OCI-LY1 (cell line): ENCODE measurements at regions not wholly inside any gene's neighbourhood (a gene's known extent, or its start where the extent isn't known, plus 50 kb on each side); places are given as distances from the start of the nearest gene placed in this dataset.

Experiments
- H2AFZ ChIP-seq: fragments of 200-600 bp; sonication (generic), shearing (Covaris generic); 2 replicates; pipeline ENCODE4 v1.6.0; 2014; ENCODE audit warnings: antibody characterized with exemption, mild to moderate bottlenecking, low read length
- H3F3A ChIP-seq: fragments of 200-600 bp; sonication (generic), shearing (Covaris generic); 2 replicates; pipeline ENCODE4 v1.6.0; 2014; ENCODE audit warnings: mild to moderate bottlenecking, antibody characterized with exemption, low read length, moderate library complexity; ENCODE audit not compliant: insufficient read depth
- H3K27ac ChIP-seq: fragments of 200-600 bp; sonication (generic); 2 replicates; pipeline ENCODE4 v1.5.1; 2014; ENCODE audit warnings: low read length, mixed run types, mild to moderate bottlenecking, low read depth; ENCODE audit not compliant: poor library complexity, severe bottlenecking
- H3K27me3 ChIP-seq: fragments of 200-600 bp; sonication (generic); 2 replicates; pipeline ENCODE4 v1.6.0; 2014; ENCODE audit warnings: antibody characterized with exemption, mild to moderate bottlenecking, low read length, moderate library complexity; ENCODE audit not compliant: insufficient read depth
- H3K36me3 ChIP-seq: fragments of 200-600 bp; sonication (generic); 2 replicates; pipeline ENCODE4 v1.6.1; 2014; ENCODE audit warnings: mild to moderate bottlenecking, antibody characterized with exemption, low read length, moderate library complexity, mixed read lengths; ENCODE audit not compliant: insufficient read depth
- H3K4me1 ChIP-seq: fragments of 200-600 bp; sonication (generic); 2 replicates; pipeline ENCODE4 v1.5.1; 2014; ENCODE audit warnings: mild to moderate bottlenecking, low read length, moderate library complexity; ENCODE audit not compliant: insufficient read depth, severe bottlenecking
- H3K4me2 ChIP-seq: fragments of 200-600 bp; sonication (generic), shearing (Covaris generic); 2 replicates; pipeline ENCODE4 v1.6.1; 2014; ENCODE audit warnings: low read length
- H3K4me3 ChIP-seq: fragments of 200-600 bp; sonication (generic); 2 replicates; pipeline ENCODE4 v1.5.1; 2014; ENCODE audit warnings: low read length, low read depth, mild to moderate bottlenecking, mixed read lengths; ENCODE audit not compliant: poor library complexity, severe bottlenecking
- H3K79me2 ChIP-seq: fragments of 200-600 bp; shearing (Covaris generic); 2 replicates; pipeline ENCODE4 v1.6.1; 2016; ENCODE audit warnings: mixed run types, low read length, mixed read lengths; ENCODE audit not compliant: insufficient read depth
- H3K9ac ChIP-seq: fragments of 200-600 bp; sonication (generic), shearing (Covaris generic); 2 replicates; pipeline ENCODE4 v1.6.1; 2014; ENCODE audit warnings: mild to moderate bottlenecking, low read length, mixed read lengths
- H3K9me2 ChIP-seq: fragments of 200-600 bp; sonication (generic), shearing (Covaris generic); 2 replicates; pipeline ENCODE4 v1.6.1; 2014; ENCODE audit warnings: low read depth, mild to moderate bottlenecking, low read length, mixed read lengths
- H3K9me3 ChIP-seq: fragments of 200-600 bp; shearing (Covaris generic); 2 replicates; pipeline ENCODE4 v1.6.1; 2014; ENCODE audit warnings: low read length, mixed read lengths
- H4K20me1 ChIP-seq: fragments of 200-600 bp; sonication (generic), shearing (Covaris generic); 2 replicates; pipeline ENCODE4 v1.6.0; 2016; ENCODE audit warnings: mild to moderate bottlenecking, low read length; ENCODE audit not compliant: insufficient read depth
- CTCF ChIP-seq: fragments of 200-600 bp; sonication (generic), shearing (Covaris generic); IDR thresholded peaks from 2 replicates; pipeline ENCODE4 v1.5.1; 2017; ENCODE audit warnings: mild to moderate bottlenecking, antibody characterized with exemption, low read length, moderate library complexity, mixed read lengths
- EZH2 ChIP-seq: fragments of 200-600 bp; sonication (generic), shearing (Covaris generic); IDR thresholded peaks from 2 replicates; pipeline ENCODE4 v1.8.0; 2017; ENCODE audit warnings: borderline replicate concordance, mixed run types, mild to moderate bottlenecking, antibody characterized with exemption, low read length, moderate library complexity, mixed read lengths

- Histone ChIP-seq H3F3A (no peaks in the 10 kb centered on the region), H3K27me3 (no peaks in the 10 kb centered on the region), H3K9ac (no peak overlapping the region), H3K36me3 (no peaks in the 10 kb centered on the region), H4K20me1 (no peaks in the 10 kb centered on the region), H3K4me2 (no peak overlapping the region), H3K27ac (no peak overlapping the region), H2AFZ (no peak overlapping the region), H3K79me2 (no peaks in the 10 kb centered on the region), H3K4me1 (no peaks in the 10 kb centered on the region), H3K9me2 (no peaks in the 10 kb centered on the region), H3K9me3 (no peaks in the 10 kb centered on the region), H3K4me3 (no peak overlapping the region)
- TF ChIP-seq EZH2 = no peak
- TF ChIP-seq CTCF = no peak
These were observed 370.2 kb upstream of the CCDC196 start for GRCh38 chr14:66115740-66116502.

GRCh38 chr14:66116732-66117131 lies 369.4 kb upstream of the CCDC196 start:
- Histone ChIP-seq H3K27me3 (no peaks in the 10 kb centered on the region), H3K27ac (no peak overlapping the region), H3K9me2 (no peaks in the 10 kb centered on the region), H2AFZ (no peak overlapping the region), H3K79me2 (no peaks in the 10 kb centered on the region), H3K9me3 (no peaks in the 10 kb centered on the region), H3K9ac (no peak overlapping the region), H3K4me2 (no peak overlapping the region), H3F3A (no peaks in the 10 kb centered on the region), H4K20me1 (no peaks in the 10 kb centered on the region), H3K36me3 (no peaks in the 10 kb centered on the region), H3K4me1 (no peaks in the 10 kb centered on the region), H3K4me3 (no peak overlapping the region)
- TF ChIP-seq EZH2 (no peak), CTCF (no peak)

- H4K20me1 ChIP-seq = no peaks in the 10 kb centered on the region
- H3K36me3 ChIP-seq = no peaks in the 10 kb centered on the region
- H3K4me3 ChIP-seq = no peak overlapping the region
- no peaks in the 10 kb centered on the region for H3K79me2 ChIP-seq
- TF ChIP-seq CTCF (no peak), EZH2 (no peak)
- H3K9me3 ChIP-seq = no peaks in the 10 kb centered on the region
- H3K27ac ChIP-seq = no peak overlapping the region
- no peak overlapping the region for H2AFZ ChIP-seq
- H3K27me3 ChIP-seq = no peaks in the 10 kb centered on the region
- H3K9ac ChIP-seq = no peak overlapping the region
- H3K4me1 ChIP-seq = no peaks in the 10 kb centered on the region
- no peaks in the 10 kb centered on the region for H3K9me2 ChIP-seq
- H3F3A ChIP-seq = no peaks in the 10 kb centered on the region
- H3K4me2 ChIP-seq = no peak overlapping the region
These were observed 368.6 kb upstream of the CCDC196 start for GRCh38 chr14:66117600-66117999.
